ENCODE measurements at regions not wholly inside any gene's neighbourhood (a gene's known extent, or its start where the extent isn't known, plus 50 kb on each side); places are given as distances from the start of the nearest gene placed in this dataset.
"Not testable (repeated sequence)": the region's sequence is repeated elsewhere in the genome, so short reads cannot be mapped to it uniquely, and the experiment has no call there.

- no peak for DNase-seq (ENCODE audit: insufficient read length, low spot score, missing footprints)
- no peak for TF ChIP-seq CTCF (IDR thresholded peaks at IDR 0.05; ENCODE audit: extremely low read depth, low read depth, low read length)
- Histone ChIP-seq H3K4me3 (ENCODE audit: insufficient read depth, low read length) (no peak overlapping the region), H3K4me1 (ENCODE audit: insufficient read depth, low read length) (no peaks in the 10 kb centered on the region), H4K20me1 (ENCODE audit: insufficient read depth, low read length) (no peaks in the 10 kb centered on the region), H3K4me2 (ENCODE audit: insufficient read depth, low read length) (no peak overlapping the region), H3K9me3 (ENCODE audit: low read depth, low read length) (no peaks in the 10 kb centered on the region), H3K36me3 (ENCODE audit: insufficient read depth, low read length) (no peaks in the 10 kb centered on the region), H2AFZ (ENCODE audit: low read length) (no peak overlapping the region), H3K27me3 (ENCODE audit: insufficient read depth, low read length) (no peaks in the 10 kb centered on the region), H3K27ac (ENCODE audit: low read depth, low read length) (no peak overlapping the region), H3K79me2 (ENCODE audit: insufficient read depth, low read length) (no peaks in the 10 kb centered on the region)
These were observed 109.8 kb upstream of the WARS2 start for GRCh38 chr1:119250299-119250698.

- Histone ChIP-seq H3K79me2 (ENCODE audit: insufficient read depth, low read length) (no peaks in the 10 kb centered on the region), H3K27me3 (ENCODE audit: insufficient read depth, low read length) (no peaks in the 10 kb centered on the region), H4K20me1 (ENCODE audit: insufficient read depth, low read length) (no peaks in the 10 kb centered on the region), H3K4me2 (ENCODE audit: insufficient read depth, low read length) (no peak overlapping the region), H3K27ac (ENCODE audit: low read depth, low read length) (no peak overlapping the region), H3K4me1 (ENCODE audit: insufficient read depth, low read length) (no peaks in the 10 kb centered on the region), H3K9me3 (ENCODE audit: low read depth, low read length) (no peaks in the 10 kb centered on the region), H3K36me3 (ENCODE audit: insufficient read depth, low read length) (no peaks in the 10 kb centered on the region), H2AFZ (ENCODE audit: low read length) (no peak overlapping the region), H3K4me3 (ENCODE audit: insufficient read depth, low read length) (no peak overlapping the region)
- DNase-seq (ENCODE audit: insufficient read length, low spot score, missing footprints): peak; percentile 4
- TF ChIP-seq CTCF (IDR thresholded peaks at IDR 0.05; ENCODE audit: extremely low read depth, low read depth, low read length): no peak
These were observed 111.3 kb upstream of the WARS2 start for GRCh38 chr1:119251751-119252150.

GRCh38 chr1:119253366-119253765 is 112.9 kb upstream of the WARS2 start:
- H3K9me3 ChIP-seq (ENCODE audit: low read depth, low read length): no peaks in the 10 kb centered on the region
- no peaks in the 10 kb centered on the region for H3K36me3 ChIP-seq (ENCODE audit: insufficient read depth, low read length)
- no peaks in the 10 kb centered on the region for H3K79me2 ChIP-seq (ENCODE audit: insufficient read depth, low read length)
- no peaks in the 10 kb centered on the region for H3K4me1 ChIP-seq (ENCODE audit: insufficient read depth, low read length)
- H3K27ac ChIP-seq (ENCODE audit: low read depth, low read length): no peak overlapping the region
- H2AFZ ChIP-seq (ENCODE audit: low read length): no peak overlapping the region
- no peaks in the 10 kb centered on the region for H3K27me3 ChIP-seq (ENCODE audit: insufficient read depth, low read length)
- no peaks in the 10 kb centered on the region for H4K20me1 ChIP-seq (ENCODE audit: insufficient read depth, low read length)
- no peak for TF ChIP-seq CTCF (IDR thresholded peaks at IDR 0.05; ENCODE audit: extremely low read depth, low read depth, low read length)
- DNase-seq (ENCODE audit: insufficient read length, low spot score, missing footprints): peak; percentile 73
- H3K4me3 ChIP-seq (ENCODE audit: insufficient read depth, low read length): no peak overlapping the region
- no peak overlapping the region for H3K4me2 ChIP-seq (ENCODE audit: insufficient read depth, low read length)

GRCh38 chr1:119254067-119254720 is 113.7 kb upstream of the WARS2 start:
- no peaks in the 10 kb centered on the region for H3K36me3 ChIP-seq (ENCODE audit: insufficient read depth, low read length)
- H3K27ac ChIP-seq (ENCODE audit: low read depth, low read length): no peak overlapping the region
- H3K4me3 ChIP-seq (ENCODE audit: insufficient read depth, low read length): no peak overlapping the region
- no peaks in the 10 kb centered on the region for H4K20me1 ChIP-seq (ENCODE audit: insufficient read depth, low read length)
- no peaks in the 10 kb centered on the region for H3K79me2 ChIP-seq (ENCODE audit: insufficient read depth, low read length)
- H3K4me2 ChIP-seq (ENCODE audit: insufficient read depth, low read length): no peak overlapping the region
- no peak for DNase-seq (ENCODE audit: insufficient read length, low spot score, missing footprints)
- no peaks in the 10 kb centered on the region for H3K9me3 ChIP-seq (ENCODE audit: low read depth, low read length)
- TF ChIP-seq CTCF (IDR thresholded peaks at IDR 0.05; ENCODE audit: extremely low read depth, low read depth, low read length): no peak
- no peaks in the 10 kb centered on the region for H3K4me1 ChIP-seq (ENCODE audit: insufficient read depth, low read length)
- H2AFZ ChIP-seq (ENCODE audit: low read length): no peak overlapping the region
- H3K27me3 ChIP-seq (ENCODE audit: insufficient read depth, low read length): no peaks in the 10 kb centered on the region

GRCh38 chr1:119256089-119256488 is 112.5 kb upstream of the HAO2 start:
- H3K27me3 ChIP-seq (ENCODE audit: insufficient read depth, low read length); H3K9me3 ChIP-seq (ENCODE audit: low read depth, low read length); H3K4me3 ChIP-seq (ENCODE audit: insufficient read depth, low read length); H3K27ac ChIP-seq (ENCODE audit: low read depth, low read length); H3K36me3 ChIP-seq (ENCODE audit: insufficient read depth, low read length); H3K79me2 ChIP-seq (ENCODE audit: insufficient read depth, low read length); H4K20me1 ChIP-seq (ENCODE audit: insufficient read depth, low read length); H3K4me1 ChIP-seq (ENCODE audit: insufficient read depth, low read length); H2AFZ ChIP-seq (ENCODE audit: low read length); DNase-seq (ENCODE audit: insufficient read length, low spot score, missing footprints); H3K4me2 ChIP-seq (ENCODE audit: insufficient read depth, low read length): not testable (repeated sequence)
